ENCODE measurements at regions not wholly inside any gene's neighbourhood (a gene's known extent, or its start where the extent isn't known, plus 50 kb on each side); places are given as distances from the start of the nearest gene placed in this dataset.

GRCh38 chr2:39942950-39943349 is 163.9 kb upstream of the THUMPD2 start:
- TF ChIP-seq EP300 (IDR thresholded peaks at IDR 0.05) = no peak
- no peak for TF ChIP-seq CTCF (IDR thresholded peaks at IDR 0.05)
